ENCODE measurements at regions not wholly inside any gene's neighbourhood (a gene's known extent, or its start where the extent isn't known, plus 50 kb on each side); places are given as distances from the start of the nearest gene placed in this dataset.

GRCh38 chr4:125116431-125116830 is 198.3 kb upstream of the FAT4 start:
- DNase-seq, result no peak
- Histone ChIP-seq H3K36me3 (no peaks in the 10 kb centered on the region), H3K4me3 (no peak overlapping the region), H3K4me1 (no peaks in the 10 kb centered on the region), H3K9me3 (no peaks in the 10 kb centered on the region), H3K27ac (no peak overlapping the region), H3K27me3 (no peaks in the 10 kb centered on the region)
- TF ChIP-seq POLR2A (IDR thresholded peaks at IDR 0.05), result no peak
- TF ChIP-seq, protein P1, sequence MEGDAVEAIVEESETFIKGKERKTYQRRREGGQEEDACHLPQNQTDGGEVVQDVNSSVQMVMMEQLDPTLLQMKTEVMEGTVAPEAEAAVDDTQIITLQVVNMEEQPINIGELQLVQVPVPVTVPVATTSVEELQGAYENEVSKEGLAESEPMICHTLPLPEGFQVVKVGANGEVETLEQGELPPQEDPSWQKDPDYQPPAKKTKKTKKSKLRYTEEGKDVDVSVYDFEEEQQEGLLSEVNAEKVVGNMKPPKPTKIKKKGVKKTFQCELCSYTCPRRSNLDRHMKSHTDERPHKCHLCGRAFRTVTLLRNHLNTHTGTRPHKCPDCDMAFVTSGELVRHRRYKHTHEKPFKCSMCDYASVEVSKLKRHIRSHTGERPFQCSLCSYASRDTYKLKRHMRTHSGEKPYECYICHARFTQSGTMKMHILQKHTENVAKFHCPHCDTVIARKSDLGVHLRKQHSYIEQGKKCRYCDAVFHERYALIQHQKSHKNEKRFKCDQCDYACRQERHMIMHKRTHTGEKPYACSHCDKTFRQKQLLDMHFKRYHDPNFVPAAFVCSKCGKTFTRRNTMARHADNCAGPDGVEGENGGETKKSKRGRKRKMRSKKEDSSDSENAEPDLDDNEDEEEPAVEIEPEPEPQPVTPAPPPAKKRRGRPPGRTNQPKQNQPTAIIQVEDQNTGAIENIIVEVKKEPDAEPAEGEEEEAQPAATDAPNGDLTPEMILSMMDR (IDR thresholded peaks at IDR 0.05), result no peak

- no peaks in the 10 kb centered on the region for H3K9me3 ChIP-seq
- no peaks in the 10 kb centered on the region for H3K27me3 ChIP-seq
- DNase-seq, result no peak
- no peak overlapping the region for H3K27ac ChIP-seq
- H3K36me3 ChIP-seq, result no peaks in the 10 kb centered on the region
- no peak overlapping the region for H3K4me3 ChIP-seq
- H3K4me1 ChIP-seq, result no peaks in the 10 kb centered on the region
- TF ChIP-seq POLR2A (IDR thresholded peaks at IDR 0.05), result no peak
- TF ChIP-seq, protein P1 (IDR thresholded peaks at IDR 0.05), result no peak
Measured at GRCh38 chr4:125115941-125116340, 198.8 kb upstream of the FAT4 start.

DNA sequence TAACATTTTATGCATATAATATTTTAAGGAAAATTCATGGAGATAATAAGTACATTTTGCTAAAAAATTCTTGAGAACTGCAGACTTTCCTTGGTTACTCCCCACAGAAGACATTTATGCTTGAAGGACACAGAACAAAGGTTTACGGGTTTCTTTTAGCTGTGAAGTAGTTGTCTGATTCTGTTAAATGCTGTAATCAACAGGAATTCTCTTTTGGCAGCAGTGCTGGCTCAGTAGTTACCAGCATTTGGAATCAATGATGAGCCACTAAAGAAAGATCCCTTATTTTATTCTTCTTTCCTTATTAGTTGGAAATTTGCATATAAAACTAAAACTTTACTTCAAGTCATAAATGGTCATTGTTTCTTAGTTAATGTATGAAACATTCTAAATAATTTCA is 199.3 kb upstream of the FAT4 start:
- TF ChIP-seq POLR2A (IDR thresholded peaks at IDR 0.05), result no peak
- TF ChIP-seq, protein P1 (IDR thresholded peaks at IDR 0.05), result no peak
- Histone ChIP-seq H3K27me3 (no peaks in the 10 kb centered on the region), H3K4me3 (no peak overlapping the region), H3K9me3 (no peaks in the 10 kb centered on the region), H3K4me1 (no peaks in the 10 kb centered on the region), H3K27ac (no peak overlapping the region), H3K36me3 (no peaks in the 10 kb centered on the region)
- no peak for DNase-seq

DNA sequence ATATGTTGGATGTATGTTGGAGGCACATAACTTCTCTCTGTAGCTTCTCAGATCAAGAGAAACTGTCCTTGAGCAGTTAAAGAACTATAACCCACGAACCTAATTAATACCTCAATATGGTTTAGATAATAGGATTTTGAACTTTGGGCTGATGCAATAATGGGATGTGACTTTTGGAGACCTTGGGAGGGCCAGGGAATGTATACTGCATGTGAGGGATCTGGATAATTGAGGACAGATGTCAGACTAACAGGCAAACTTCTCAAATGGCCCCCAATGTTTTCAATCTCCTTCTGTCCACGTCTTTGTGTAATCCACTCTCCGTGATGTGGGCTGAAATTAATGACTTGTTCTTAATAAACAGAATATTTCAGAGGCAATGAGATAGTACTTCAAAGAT is 202.2 kb upstream of the FAT4 start:
- Histone ChIP-seq H3K4me1 (no peaks in the 10 kb centered on the region), H3K36me3 (no peaks in the 10 kb centered on the region), H3K4me3 (no peak overlapping the region), H3K27me3 (no peaks in the 10 kb centered on the region), H3K9me3 (no peaks in the 10 kb centered on the region), H3K27ac (no peak overlapping the region)
- TF ChIP-seq, protein P1 (IDR thresholded peaks at IDR 0.05), result no peak
- DNase-seq, result no peak

GRCh38 chr4:125111323-125111722 is 203.4 kb upstream of the FAT4 start:
- TF ChIP-seq, protein P1 (IDR thresholded peaks at IDR 0.05), result no peak
- no peak for TF ChIP-seq POLR2A (IDR thresholded peaks at IDR 0.05)

DNA sequence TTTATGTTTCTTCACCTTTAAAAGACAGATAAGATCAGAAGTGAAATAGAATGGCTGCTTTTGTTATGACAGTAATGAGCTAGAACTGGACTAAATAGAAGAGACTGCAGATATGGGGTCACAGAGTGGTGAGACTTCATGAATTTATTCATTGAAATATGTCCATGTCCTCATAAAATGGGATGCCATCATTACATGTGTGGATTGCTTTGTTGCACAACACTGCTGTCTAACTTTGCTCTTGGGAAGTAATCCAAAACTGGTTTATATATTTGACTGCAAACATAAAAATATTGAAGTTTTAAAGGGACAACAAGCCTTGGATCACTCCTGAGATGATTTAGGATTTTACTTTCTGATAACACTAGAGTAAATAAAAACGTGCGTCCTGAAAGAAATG is 209.2 kb upstream of the FAT4 start:
- H3K4me1 ChIP-seq, result no peaks in the 10 kb centered on the region
- TF ChIP-seq POLR2A (IDR thresholded peaks at IDR 0.05), result no peak
- TF ChIP-seq, protein P1 (IDR thresholded peaks at IDR 0.05), result no peak
- no peak for DNase-seq
- no peak overlapping the region for H3K27ac ChIP-seq
- no peak overlapping the region for H3K4me3 ChIP-seq
- H3K9me3 ChIP-seq, result no peaks in the 10 kb centered on the region
- no peaks in the 10 kb centered on the region for H3K27me3 ChIP-seq
- no peaks in the 10 kb centered on the region for H3K36me3 ChIP-seq

More at GRCh38 chr4:125111323-125111722, 203.4 kb upstream of the FAT4 start:
- Histone ChIP-seq H3K36me3 (no peaks in the 10 kb centered on the region), H3K27ac (no peak overlapping the region), H3K4me1 (no peaks in the 10 kb centered on the region), H3K9me3 (no peaks in the 10 kb centered on the region), H3K4me3 (no peak overlapping the region), H3K27me3 (no peaks in the 10 kb centered on the region)
- DNase-seq, result no peak
